PC-9 (cell line): ENCODE measurements at regions not wholly inside any gene's neighbourhood (a gene's known extent, or its start where the extent isn't known, plus 50 kb on each side); places are given as distances from the start of the nearest gene placed in this dataset.

Experiments
- CTCF ChIP-seq: fragments of 200-600 bp; sonication (generic); conservative IDR thresholded peaks from 2 replicates; pipeline ENCODE4 v1.6.1; 2017; ENCODE audit warnings: mixed run types, antibody characterized with exemption, mild to moderate bottlenecking, moderate library complexity
- EZH2 ChIP-seq: fragments of 200-600 bp; sonication (generic); IDR thresholded peaks from 2 replicates; pipeline ENCODE4 v1.8.0; 2017; ENCODE audit warnings: antibody characterized with exemption, low read depth

GRCh38 chr12:87025976-87026375 is 769.8 kb upstream of the MGAT4C start:
- no peak for TF ChIP-seq CTCF
- TF ChIP-seq EZH2: no peak
